H9 (cell line): ENCODE measurements at regions not wholly inside any gene's neighbourhood (a gene's known extent, or its start where the extent isn't known, plus 50 kb on each side); places are given as distances from the start of the nearest gene placed in this dataset.

Experiments used
- DNase-seq: peaks from one replicate; pipeline ENCODE4 v3.0.0-alpha.2; 2017
- H2AFZ ChIP-seq: one replicate; pipeline ENCODE4 v1.6.1; 2013; ENCODE audit warnings: mild to moderate bottlenecking, low read length, control low read depth, moderate library complexity
- H2AK5ac ChIP-seq: 2 replicates; pipeline ENCODE4 v1.6.1; 2013; ENCODE audit warnings: low read length, control low read depth, mixed read lengths; ENCODE audit not compliant: insufficient read length
- H2BK120ac ChIP-seq: one replicate; pipeline ENCODE4 v1.6.1; 2013; ENCODE audit warnings: low read depth, mild to moderate bottlenecking, low read length, control low read depth, inconsistent platforms; ENCODE audit not compliant: poor library complexity, severe bottlenecking
- H2BK12ac ChIP-seq: 2 replicates; pipeline ENCODE4 v1.6.1; 2013; ENCODE audit warnings: low read length, control low read depth, mixed read lengths, low read depth; ENCODE audit not compliant: insufficient read length
- H2BK15ac ChIP-seq: 2 replicates; pipeline ENCODE4 v1.6.1; 2013; ENCODE audit warnings: low read depth, low read length, control low read depth
- H2BK20ac ChIP-seq: one replicate; pipeline ENCODE4 v1.6.1; 2013; ENCODE audit warnings: low read depth, mild to moderate bottlenecking, low read length, control low read depth, inconsistent platforms; ENCODE audit not compliant: poor library complexity, severe bottlenecking
- H2BK5ac ChIP-seq: 2 replicates; pipeline ENCODE4 v1.6.1; 2013; ENCODE audit warnings: low read length, control low read depth, mixed read lengths; ENCODE audit not compliant: insufficient read length
- H3K14ac ChIP-seq: 2 replicates; pipeline ENCODE4 v1.6.1; 2013; ENCODE audit warnings: low read length, control low read depth; ENCODE audit not compliant: insufficient read depth
- H3K18ac ChIP-seq: 2 replicates; pipeline ENCODE4 v1.6.1; 2013; ENCODE audit warnings: low read depth, mild to moderate bottlenecking, mixed read lengths, low read length, control low read depth; ENCODE audit not compliant: insufficient read length
- H3K23ac ChIP-seq: 2 replicates; pipeline ENCODE4 v1.6.1; 2013; ENCODE audit warnings: low read length, control low read depth, mixed read lengths, low read depth; ENCODE audit not compliant: insufficient read length
- H3K23me2 ChIP-seq: 2 replicates; pipeline ENCODE4 v1.6.1; 2013; ENCODE audit warnings: low read depth, mild to moderate bottlenecking, mixed read lengths, low read length, control low read depth; ENCODE audit not compliant: insufficient read length, poor library complexity, severe bottlenecking
- H3K27ac ChIP-seq: 2 replicates; pipeline ENCODE4 v1.5.1; 2013; ENCODE audit warnings: low read length, control low read depth, mixed read lengths, low read depth; ENCODE audit not compliant: insufficient read length
- H3K27me3 ChIP-seq: 2 replicates; pipeline ENCODE4 v1.6.1; 2013; ENCODE audit warnings: low read length, control low read depth, inconsistent platforms; ENCODE audit not compliant: insufficient read depth
- H3K4ac ChIP-seq: 2 replicates; pipeline ENCODE4 v1.6.1; 2013; ENCODE audit warnings: low read depth, mild to moderate bottlenecking, control low read depth, inconsistent platforms, low read length, moderate library complexity
- H3K4me1 ChIP-seq: 2 replicates; pipeline ENCODE4 v1.6.1; 2013; ENCODE audit warnings: low read length, control low read depth, inconsistent platforms; ENCODE audit not compliant: insufficient read depth
- H3K4me2 ChIP-seq: 2 replicates; pipeline ENCODE4 v1.6.1; 2013; ENCODE audit warnings: low read length, control low read depth, mixed read lengths; ENCODE audit not compliant: insufficient read length, insufficient read depth
- H3K56ac ChIP-seq: 2 replicates; pipeline ENCODE4 v1.6.1; 2013; ENCODE audit warnings: low read depth, mild to moderate bottlenecking, mixed read lengths, low read length, control low read depth; ENCODE audit not compliant: insufficient read length
- H3K79me1 ChIP-seq: 2 replicates; pipeline ENCODE4 v1.6.1; 2013; ENCODE audit warnings: low read depth, mild to moderate bottlenecking, moderate library complexity, low read length, control low read depth, inconsistent platforms; ENCODE audit not compliant: insufficient read depth, poor library complexity, severe bottlenecking
- H3K79me2 ChIP-seq: 2 replicates; pipeline ENCODE4 v1.6.1; 2013; ENCODE audit warnings: low read length, control low read depth, inconsistent platforms; ENCODE audit not compliant: insufficient read depth
- H3K9ac ChIP-seq: 2 replicates; pipeline ENCODE4 v1.6.1; 2013; ENCODE audit warnings: low read length, control low read depth, mixed read lengths; ENCODE audit not compliant: insufficient read length; ENCODE audit errors: extremely low read depth
- H3K9me3 ChIP-seq: one replicate; pipeline ENCODE4 v1.6.1; 2013; ENCODE audit warnings: low read depth, low read length, inconsistent platforms; ENCODE audit not compliant: control insufficient read depth
- H3T11ph ChIP-seq: one replicate; pipeline ENCODE4 v1.6.1; 2013; ENCODE audit warnings: mild to moderate bottlenecking, low read length, control low read depth, inconsistent platforms
- H4K20me1 ChIP-seq: one replicate; pipeline ENCODE4 v1.6.1; 2013; ENCODE audit not compliant: control insufficient read depth, insufficient read length, insufficient read depth
- H4K5ac ChIP-seq: 2 replicates; pipeline ENCODE4 v1.6.1; 2013; ENCODE audit warnings: low read depth, mild to moderate bottlenecking, mixed read lengths, low read length, control low read depth; ENCODE audit not compliant: insufficient read length
- H4K8ac ChIP-seq: replicated peaks from 2 replicates; pipeline ENCODE4 v1.6.1; 2013; ENCODE audit warnings: low read length, control low read depth, mixed read lengths, low read depth; ENCODE audit not compliant: insufficient read length
- H4K91ac ChIP-seq: 2 replicates; pipeline ENCODE4 v1.6.1; 2013; ENCODE audit warnings: low read depth, mild to moderate bottlenecking, moderate library complexity, mixed read lengths, low read length, control low read depth; ENCODE audit not compliant: insufficient read length
- H3K27ac Mint-ChIP-seq, 3 experiments: 2 replicates in 2 of 3; 3 replicates in 1 of 3; pipeline ENCODE4 v1.8.0; 2020 to 2021; ENCODE audit warnings: mixed read lengths in 3 of 3, mild to moderate bottlenecking in 1 of 3, moderate library complexity in 1 of 3
- H3K27me3 Mint-ChIP-seq: 2 replicates; pipeline ENCODE4 v1.8.0; 2021; ENCODE audit warnings: low read depth, mild to moderate bottlenecking, moderate library complexity, mixed read lengths
- H3K36me3 Mint-ChIP-seq, 3 experiments: 2 replicates in 2 of 3; 3 replicates in 1 of 3; pipeline ENCODE4 v1.8.0; 2020 to 2021; ENCODE audit warnings: low read depth in 3 of 3, mixed read lengths in 3 of 3; ENCODE audit not compliant: insufficient read depth in 1 of 3
- H3K4me1 Mint-ChIP-seq, 2 experiments: 2 replicates each; pipeline ENCODE4 v1.8.0; 2020; ENCODE audit warnings: mixed read lengths in 2 of 2
- H3K4me3 Mint-ChIP-seq, 2 experiments: 2 replicates in 1 of 2; 3 replicates in 1 of 2; pipeline ENCODE4 v1.8.0; 2020 to 2021; ENCODE audit warnings: mild to moderate bottlenecking in 2 of 2, mixed read lengths in 2 of 2, moderate library complexity in 1 of 2
- H3K9me3 Mint-ChIP-seq, 2 experiments: 2 replicates in 1 of 2; 3 replicates in 1 of 2; pipeline ENCODE4 v1.8.0; 2020; ENCODE audit warnings: mild to moderate bottlenecking in 2 of 2, mixed read lengths in 2 of 2, moderate library complexity in 1 of 2
- WGBS: extraction: QIAGEN DNeasy Blood & Tissue Kit; methylation state at CpG from one replicate; pipeline ENCODE4 v1.1.7; 2013; ENCODE audit warnings: missing lambda C conversion rate, low lambda C conversion rate, mixed read lengths; ENCODE audit not compliant: insufficient read length; ENCODE audit errors: extremely low coverage; 5-methylcytosine and 5-hydroxymethylcytosine counted together
- TF ChIP-seq, protein P1 (sequence below): fragments of 200-600 bp; sonication (generic); conservative IDR thresholded peaks from 3 replicates; pipeline ENCODE4 v1.8.0; 2021; ENCODE audit warnings: antibody characterized with exemption, mild to moderate bottlenecking

- Mint-ChIP-seq H3K4me3 (no peak overlapping the region), H3K36me3 (peaks cover 0 to 2% (median 0%) of the 10 kb centered on the region in 3 experiments; a peak in 1 of 7 replicates), H3K27ac (no peak overlapping the region), H3K4me1 (no peaks in the 10 kb centered on the region), H3K27me3 (no peaks in the 10 kb centered on the region), H3K9me3 (no peaks in the 10 kb centered on the region; a peak in 2 of 5 replicates)
- Histone ChIP-seq H4K5ac (no peak overlapping the region), H2BK15ac (no peak overlapping the region), H3K9ac (no peak overlapping the region), H3K4me2 (no peak overlapping the region), H2BK120ac (no peak overlapping the region), H4K8ac (no peak overlapping the region), H3K79me2 (no peaks in the 10 kb centered on the region), H4K91ac (no peak overlapping the region), H3K23ac (no peak overlapping the region), H3K4ac (no peak overlapping the region), H3K23me2 (no peaks in the 10 kb centered on the region), H2AK5ac (no peak overlapping the region), H3K14ac (no peak overlapping the region), H2BK12ac (no peak overlapping the region), H3K9me3 (no peaks in the 10 kb centered on the region), H3K27me3 (no peaks in the 10 kb centered on the region), H3K79me1 (no peaks in the 10 kb centered on the region), H2AFZ (no peak overlapping the region), H3K18ac (no peak overlapping the region), H2BK20ac (no peak overlapping the region), H3K56ac (no peak overlapping the region), H4K20me1 (no peaks in the 10 kb centered on the region), H3K4me1 (no peaks in the 10 kb centered on the region), H2BK5ac (no peak overlapping the region), H3T11ph (no peak overlapping the region), H3K27ac (no peak overlapping the region)
- WGBS, result no CpG with 5 or more reads among the region's 3 CpGs
- TF ChIP-seq, protein P1, sequence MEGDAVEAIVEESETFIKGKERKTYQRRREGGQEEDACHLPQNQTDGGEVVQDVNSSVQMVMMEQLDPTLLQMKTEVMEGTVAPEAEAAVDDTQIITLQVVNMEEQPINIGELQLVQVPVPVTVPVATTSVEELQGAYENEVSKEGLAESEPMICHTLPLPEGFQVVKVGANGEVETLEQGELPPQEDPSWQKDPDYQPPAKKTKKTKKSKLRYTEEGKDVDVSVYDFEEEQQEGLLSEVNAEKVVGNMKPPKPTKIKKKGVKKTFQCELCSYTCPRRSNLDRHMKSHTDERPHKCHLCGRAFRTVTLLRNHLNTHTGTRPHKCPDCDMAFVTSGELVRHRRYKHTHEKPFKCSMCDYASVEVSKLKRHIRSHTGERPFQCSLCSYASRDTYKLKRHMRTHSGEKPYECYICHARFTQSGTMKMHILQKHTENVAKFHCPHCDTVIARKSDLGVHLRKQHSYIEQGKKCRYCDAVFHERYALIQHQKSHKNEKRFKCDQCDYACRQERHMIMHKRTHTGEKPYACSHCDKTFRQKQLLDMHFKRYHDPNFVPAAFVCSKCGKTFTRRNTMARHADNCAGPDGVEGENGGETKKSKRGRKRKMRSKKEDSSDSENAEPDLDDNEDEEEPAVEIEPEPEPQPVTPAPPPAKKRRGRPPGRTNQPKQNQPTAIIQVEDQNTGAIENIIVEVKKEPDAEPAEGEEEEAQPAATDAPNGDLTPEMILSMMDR, result no peak
- DNase-seq, result no peak
Observed at GRCh38 chr4:11105715-11106114, 323.0 kb downstream of the HS3ST1 start.
